ENCODE measurements at regions not wholly inside any gene's neighbourhood (a gene's known extent, or its start where the extent isn't known, plus 50 kb on each side); places are given as distances from the start of the nearest gene placed in this dataset.

DNA sequence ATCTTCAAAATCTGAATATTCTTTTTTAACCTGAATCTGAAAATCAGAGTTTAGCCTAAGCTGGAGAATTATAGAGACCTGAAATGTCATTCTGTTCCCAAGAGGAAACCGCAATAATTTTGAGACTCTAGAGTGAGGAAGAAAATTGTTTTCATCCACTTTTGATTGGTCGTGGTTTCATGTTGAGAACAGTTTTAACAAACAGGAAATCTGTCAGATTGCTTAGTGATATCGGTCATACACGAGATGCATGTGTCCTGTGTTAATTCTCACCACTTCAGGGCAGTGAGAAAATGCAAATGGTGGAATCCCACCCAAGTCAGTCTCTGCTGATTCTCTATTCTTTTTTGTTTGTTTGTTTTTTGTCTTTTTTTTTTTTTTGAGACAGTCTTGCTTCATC, 1498.5 kb upstream of the TMEM132C start:
- Histone ChIP-seq H4K20me1 (replicated peaks; ENCODE audit: control insufficient read depth, extremely low read depth, insufficient read depth, low read length) (no peaks in the 10 kb centered on the region), H3K9me1 (replicated peaks; ENCODE audit: control insufficient read depth, extremely low read depth, insufficient read depth, low read length) (no peaks in the 10 kb centered on the region), H3K4me2 (ENCODE audit: insufficient read depth, low read length) (no peak overlapping the region), H2AFZ (ENCODE audit: low read depth, low read length) (no peak overlapping the region), H3K27me3 (ENCODE audit: control insufficient read depth in 2 of 2, insufficient read depth in 2 of 2, low read length in 2 of 2) (no peaks in the 10 kb centered on the region), H3K79me2 (ENCODE audit: control insufficient read depth, insufficient read depth, low read length) (no peaks in the 10 kb centered on the region), H3K27ac (ENCODE audit: insufficient read depth, low read depth, low read length) (no peak overlapping the region), H3K9me3 (replicated peaks; ENCODE audit: control insufficient read depth, insufficient read depth, low read length) (peaks cover 2% of the 10 kb centered on the region), H3K4me3 (replicated peaks in 1 of 3; ENCODE audit: insufficient read depth in 1 of 3, low read depth in 1 of 3, low read length in 3 of 3) (no peak overlapping the region), H3K9ac (replicated peaks; ENCODE audit: extremely low read depth, insufficient read depth, low read length) (no peak overlapping the region), H3K36me3 (ENCODE audit: control insufficient read depth in 2 of 2, extremely low read depth in 1 of 2, insufficient read depth in 2 of 2, low read length in 2 of 2) (no peaks in the 10 kb centered on the region), H3K4me1 (ENCODE audit: control insufficient read depth, extremely low read depth, insufficient read depth, low read length) (no peaks in the 10 kb centered on the region)
- TF ChIP-seq GATA2 (IDR thresholded peaks at IDR 0.05; ENCODE audit: insufficient read depth, insufficient read length, low read depth, low read length), result no peak
- no peak for TF ChIP-seq POLR2A (IDR thresholded peaks at IDR 0.05; ENCODE audit: low read depth, low read length)
- no peak for TF ChIP-seq MAX (IDR thresholded peaks at IDR 0.05; ENCODE audit: insufficient read depth, insufficient read length)
- no peak for TF ChIP-seq JUN (IDR thresholded peaks at IDR 0.05; ENCODE audit: borderline replicate concordance, insufficient read depth, insufficient read length, low read depth)
- TF ChIP-seq FOS (IDR thresholded peaks at IDR 0.05; ENCODE audit: borderline replicate concordance, insufficient read depth, low read length), result no peak
- TF ChIP-seq POLR2AphosphoS5 (IDR thresholded peaks at IDR 0.05; ENCODE audit: insufficient read depth, low read depth, low read length), result no peak
- no peak for TF ChIP-seq MYC (IDR thresholded peaks at IDR 0.05; ENCODE audit: low read depth, low read length)
- no peak for TF ChIP-seq CTCF (IDR thresholded peaks at IDR 0.05; ENCODE audit: extremely low read depth in 1 of 2, insufficient read depth in 1 of 2, low read depth in 1 of 2, low read length in 2 of 2)
- TF ChIP-seq EZH2 (IDR thresholded peaks at IDR 0.05; ENCODE audit: borderline replicate concordance, low read depth, low read length, severe bottlenecking), result no peak
- BruUV-seq (replicated peaks), result no TSS peak
- ChIA-PET POLR2A (no interaction called here), CTCF (no interaction called here)
- DNase-seq (ENCODE audit: low read depth, low spot score) (no peak), FAIRE-seq (no peak)
- dilution Hi-C loops (cut with MboI; ENCODE audit: extremely low pct_ligation_motif_present, low sequenced_read_pairs), result no loop called here
- intact Hi-C loops (cut with micrococcal nuclease), result no loop called here

Data from endothelial cell of umbilical vein (primary cell).